ENCODE measurements at regions not wholly inside any gene's neighbourhood (a gene's known extent, or its start where the extent isn't known, plus 50 kb on each side); places are given as distances from the start of the nearest gene placed in this dataset.

GRCh38 chr16:80355335-80355734, 185.5 kb upstream of the DYNLRB2 start:
- no peak for DNase-seq

DNA sequence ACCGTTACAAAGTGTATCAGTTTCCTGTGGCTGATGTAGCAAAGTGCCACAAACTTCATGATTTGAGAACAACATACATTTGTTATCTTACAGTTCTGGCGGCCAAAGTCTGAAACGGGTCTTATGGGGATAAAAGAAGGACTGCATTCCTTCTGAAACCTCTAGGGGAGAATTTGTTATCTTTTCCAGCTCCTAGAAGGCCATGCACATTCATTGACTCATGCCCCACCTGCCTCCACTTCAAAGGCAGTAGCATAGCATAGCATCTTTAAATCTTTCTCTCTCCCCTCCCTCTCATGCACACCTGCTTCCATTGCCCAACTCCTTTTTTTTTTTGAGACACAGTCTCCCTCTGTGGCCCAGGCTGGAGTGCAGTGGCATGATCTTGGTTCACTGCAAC, 190.7 kb upstream of the DYNLRB2 start:
- no peak for DNase-seq

DNA sequence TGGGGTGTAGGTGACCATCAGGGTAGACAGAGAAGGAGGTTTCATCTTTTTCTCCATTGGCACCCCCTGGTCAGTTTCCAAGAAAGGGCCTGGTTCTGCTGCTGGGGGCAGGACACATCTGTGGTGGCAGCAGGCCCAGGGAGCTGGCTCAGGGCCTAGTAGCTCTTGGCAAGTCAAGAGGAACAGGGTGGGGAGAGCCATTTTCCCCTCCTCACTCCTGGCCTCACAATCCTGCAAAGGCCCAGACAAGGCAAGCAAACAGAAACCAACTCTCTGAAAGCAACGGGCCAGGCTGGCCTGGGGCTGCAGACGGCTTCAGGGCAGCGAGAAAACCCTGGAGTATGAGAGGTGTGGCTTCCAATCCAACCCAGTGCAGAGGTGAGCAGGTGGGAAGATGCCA, 192.9 kb upstream of the DYNLRB2 start:
- no peak for DNase-seq

- DNase-seq: no peak
Observed at GRCh38 chr16:80347002-80347401, 193.8 kb upstream of the DYNLRB2 start.

DNA sequence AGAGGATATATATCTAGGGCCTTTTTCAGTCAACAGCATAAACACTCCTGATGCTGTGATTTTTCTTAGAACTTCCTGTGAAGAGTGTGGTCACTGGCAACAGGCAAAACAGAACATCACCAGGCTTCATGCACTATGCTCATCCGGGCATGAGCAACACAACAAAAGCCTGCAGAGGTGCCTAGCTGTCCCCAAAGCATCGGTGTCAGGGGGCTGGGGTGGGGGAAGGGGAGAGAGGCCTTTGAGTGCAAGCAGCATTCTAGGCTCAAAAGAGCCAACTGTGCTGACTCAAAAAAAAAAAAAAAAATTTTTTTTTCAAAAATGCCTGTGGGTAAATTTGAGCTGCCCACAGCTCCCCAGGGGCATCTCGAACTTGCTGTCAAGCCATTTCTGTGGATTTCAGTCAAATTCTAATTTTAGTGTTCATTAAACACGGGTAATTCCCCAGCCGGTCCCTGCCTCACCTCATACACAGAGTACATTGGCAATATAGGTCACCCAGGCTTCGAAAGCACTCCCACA, 194.6 kb upstream of the DYNLRB2 start:
- DNase-seq: no peak

GRCh38 chr16:80345701-80346100, 195.1 kb upstream of the DYNLRB2 start:
- no peak for DNase-seq

DNA sequence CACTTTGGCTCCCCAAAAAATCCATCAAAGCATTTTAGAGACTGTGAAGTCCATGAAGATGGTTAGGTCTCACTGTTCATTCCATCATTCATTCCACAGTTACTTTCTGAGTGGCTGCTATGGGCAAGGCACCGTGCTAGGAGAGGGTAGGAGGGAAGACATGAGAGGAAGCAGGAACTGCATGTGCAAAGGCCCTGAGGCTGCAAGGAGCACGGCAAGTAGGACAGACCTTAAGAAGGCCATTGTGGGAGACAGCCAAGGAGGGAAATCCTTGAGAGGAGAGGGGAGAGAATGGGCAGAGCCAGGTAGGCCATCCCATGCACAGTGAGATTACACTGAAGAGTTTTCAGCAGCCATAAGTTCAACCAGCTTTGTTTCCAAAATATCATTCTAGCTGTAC, 196.2 kb upstream of the DYNLRB2 start:
- DNase-seq: no peak

- no peak for DNase-seq
Observed at GRCh38 chr16:80341263-80341662, 199.5 kb upstream of the DYNLRB2 start.

- DNase-seq: no peak
Observed at GRCh38 chr16:80337786-80338185, 203.0 kb upstream of the DYNLRB2 start.

- DNase-seq: no peak
Observed at GRCh38 chr16:80330803-80331202, 210.0 kb upstream of the DYNLRB2 start.

DNA sequence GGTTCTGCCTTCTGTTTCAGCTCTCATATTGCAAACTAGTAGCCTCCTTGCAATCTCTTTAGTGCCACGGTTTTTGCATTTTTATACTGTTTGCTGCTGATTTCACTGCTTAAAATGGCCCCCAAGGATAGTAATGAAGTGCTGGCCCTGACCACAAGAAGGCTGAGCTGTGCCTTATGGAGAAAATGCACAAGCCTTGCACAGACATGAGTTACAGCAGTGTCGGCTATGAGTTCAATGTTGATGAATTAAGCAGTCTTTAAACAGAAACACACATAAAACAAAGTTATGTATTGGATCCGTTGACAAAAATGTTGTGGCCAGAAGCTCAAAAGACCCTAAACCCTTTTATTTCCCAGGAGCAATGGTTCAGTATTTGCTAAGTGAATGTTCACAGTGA, 210.6 kb upstream of the DYNLRB2 start:
- DNase-seq: no peak

DNA sequence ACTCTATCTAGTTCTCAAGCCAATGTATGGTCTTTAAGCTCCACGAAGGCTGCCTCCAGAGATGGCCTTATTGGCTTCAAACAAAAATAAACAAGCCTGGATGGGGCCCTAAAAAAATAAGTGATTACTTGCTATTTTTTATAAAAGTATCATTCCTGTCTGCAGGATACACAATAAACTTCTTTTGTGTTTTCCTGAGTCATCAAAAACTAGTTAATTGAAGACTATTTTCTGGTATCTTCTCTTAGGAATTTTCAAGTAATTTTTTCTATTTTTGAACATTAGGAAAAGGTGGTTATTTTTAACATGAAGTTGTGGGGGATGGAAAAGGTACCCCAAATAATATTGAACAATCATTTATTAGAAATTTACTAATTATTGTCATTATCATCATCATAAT, 213.1 kb upstream of the DYNLRB2 start:
- no peak for DNase-seq

DNA sequence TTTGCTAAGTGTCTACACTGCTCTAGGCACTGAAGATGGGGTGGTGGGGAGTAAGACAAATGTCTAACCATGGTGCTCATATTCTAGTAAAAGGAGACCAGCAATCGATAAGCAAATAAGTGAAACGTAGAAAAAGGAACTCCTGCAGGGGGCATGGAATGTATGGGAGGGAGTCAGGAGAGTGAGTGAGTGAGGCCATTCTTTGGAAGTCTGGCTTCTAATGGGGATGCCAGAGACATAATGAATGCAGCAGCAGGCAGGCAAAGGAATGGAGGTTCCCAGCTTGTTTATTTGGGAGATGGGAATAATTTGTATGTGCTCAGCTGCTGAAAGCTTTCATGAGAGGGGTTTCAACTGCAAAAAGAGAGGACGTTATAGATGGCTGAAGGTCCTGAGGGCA, 216.4 kb upstream of the DYNLRB2 start:
- DNase-seq: no peak

GRCh38 chr16:80323808-80324195, 217.0 kb upstream of the DYNLRB2 start:
- DNase-seq: no peak

DNA sequence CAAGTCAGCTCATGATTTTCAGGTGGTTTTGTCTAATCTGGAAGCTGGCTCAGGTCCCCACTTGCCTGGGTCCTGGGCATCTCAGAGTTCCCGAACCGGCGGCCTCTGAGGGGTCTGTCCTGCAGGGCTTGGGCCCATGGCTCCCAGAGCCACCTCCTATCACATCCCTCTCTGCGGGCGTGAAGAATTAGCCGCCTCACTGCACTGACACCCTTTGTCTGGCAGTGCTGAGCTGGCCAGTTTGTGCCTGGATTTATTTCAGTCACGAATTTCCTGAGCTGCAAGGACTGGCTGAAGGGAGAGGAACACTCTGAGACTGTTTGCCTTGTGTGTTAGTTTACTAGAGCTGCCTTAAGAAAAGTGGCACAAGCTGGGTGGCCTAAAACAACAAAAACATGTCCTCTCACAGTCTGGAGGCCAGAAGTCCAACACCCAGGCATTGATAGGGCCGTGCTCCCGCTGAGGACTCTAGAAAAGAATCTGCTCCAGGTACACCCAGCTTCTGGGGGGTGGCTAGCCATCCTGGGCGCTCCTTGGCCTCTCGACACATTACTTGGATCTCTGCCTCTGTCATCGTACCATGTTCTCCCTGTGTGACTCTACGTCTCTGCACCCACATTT, 217.5 kb upstream of the DYNLRB2 start:
- DNase-seq: no peak

GRCh38 chr16:80319181-80319580, 221.6 kb upstream of the DYNLRB2 start:
- no peak for DNase-seq

DNA sequence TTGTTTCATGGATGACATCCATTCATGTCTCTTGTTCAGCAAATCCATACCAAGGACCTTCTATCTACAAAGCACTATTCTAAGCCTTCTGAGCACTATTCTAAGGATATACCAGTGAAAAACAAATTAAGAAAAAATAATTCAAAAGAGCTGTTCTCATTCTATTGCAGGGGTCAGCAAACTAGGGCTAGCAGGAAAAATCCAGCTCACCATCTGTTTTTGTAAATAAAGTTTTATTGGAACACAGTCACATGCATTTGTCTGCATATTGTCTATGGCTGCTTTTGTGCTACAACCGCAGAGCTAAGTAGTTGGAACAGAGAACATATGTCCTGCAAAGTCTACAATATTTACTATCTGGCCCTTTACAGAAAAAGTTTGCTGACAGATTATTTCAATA, 222.7 kb upstream of the DYNLRB2 start:
- no peak for DNase-seq

GRCh38 chr16:80317599-80318037, 223.2 kb upstream of the DYNLRB2 start:
- DNase-seq: no peak

GRCh38 chr16:80317116-80317515, 223.7 kb upstream of the DYNLRB2 start:
- no peak for DNase-seq

DNA sequence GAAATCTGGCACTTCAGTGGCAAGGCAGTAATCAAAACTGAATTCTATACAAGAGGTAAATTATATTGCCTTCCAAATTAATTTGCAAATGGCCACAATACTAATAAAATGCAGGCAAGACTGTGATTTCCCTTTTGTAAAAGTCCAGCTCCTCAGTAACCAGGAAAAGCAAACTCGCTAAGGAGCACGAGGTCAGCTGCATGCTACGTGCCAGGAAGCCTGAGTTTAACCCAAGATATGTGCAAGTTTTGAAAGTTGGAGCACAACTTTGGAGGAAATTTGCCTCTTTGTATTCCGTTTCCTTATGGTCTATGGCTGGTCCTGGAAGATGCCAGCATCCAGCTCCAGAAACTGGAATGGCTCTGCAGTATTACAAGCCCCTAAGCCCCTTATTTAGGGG, 226.8 kb upstream of the DYNLRB2 start:
- no peak for DNase-seq

DNA sequence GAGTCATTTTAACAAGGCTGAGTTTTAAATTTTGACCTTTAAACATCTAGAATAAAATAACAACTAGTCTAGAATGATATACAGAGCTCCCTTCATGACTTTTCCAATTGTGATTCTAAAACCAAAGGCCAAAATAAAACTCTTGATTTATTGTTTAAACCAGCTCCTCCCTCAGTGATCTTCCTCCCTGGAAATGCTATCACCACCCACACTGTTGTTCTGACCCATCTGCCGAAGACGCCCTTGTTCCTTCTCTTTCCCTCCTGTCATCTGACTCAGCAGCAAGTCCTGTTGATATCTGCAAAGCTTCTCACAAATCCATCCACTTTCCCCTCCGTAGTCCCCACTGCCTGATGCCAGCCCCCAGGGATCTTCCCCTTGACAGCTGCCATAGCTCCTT, 231.6 kb upstream of the DYNLRB2 start:
- DNase-seq: no peak

DNA sequence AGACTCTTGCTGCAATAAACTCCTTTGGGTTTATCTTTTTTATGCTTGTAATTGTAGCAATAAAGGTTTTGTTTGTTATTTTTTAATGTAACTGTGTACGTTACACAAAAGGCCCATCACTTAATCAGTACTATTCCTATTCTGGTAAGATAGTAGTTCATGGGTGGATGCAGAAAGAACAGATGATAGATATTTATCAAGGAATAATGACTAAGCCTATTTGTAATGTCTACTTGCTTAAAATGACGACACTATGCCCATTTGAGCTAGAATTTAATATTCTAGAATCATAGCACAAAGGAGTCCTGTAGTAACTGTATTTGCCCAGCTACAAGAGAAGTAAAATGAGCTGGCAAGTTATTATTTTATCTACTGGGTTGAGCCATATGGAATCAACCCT, 235.4 kb upstream of the DYNLRB2 start:
- no peak for DNase-seq

- no peak for DNase-seq
Observed at GRCh38 chr16:80303691-80304090, 237.1 kb upstream of the DYNLRB2 start.

- DNase-seq: no peak
Observed at GRCh38 chr16:80300876-80301275, 239.9 kb upstream of the DYNLRB2 start.

DNA sequence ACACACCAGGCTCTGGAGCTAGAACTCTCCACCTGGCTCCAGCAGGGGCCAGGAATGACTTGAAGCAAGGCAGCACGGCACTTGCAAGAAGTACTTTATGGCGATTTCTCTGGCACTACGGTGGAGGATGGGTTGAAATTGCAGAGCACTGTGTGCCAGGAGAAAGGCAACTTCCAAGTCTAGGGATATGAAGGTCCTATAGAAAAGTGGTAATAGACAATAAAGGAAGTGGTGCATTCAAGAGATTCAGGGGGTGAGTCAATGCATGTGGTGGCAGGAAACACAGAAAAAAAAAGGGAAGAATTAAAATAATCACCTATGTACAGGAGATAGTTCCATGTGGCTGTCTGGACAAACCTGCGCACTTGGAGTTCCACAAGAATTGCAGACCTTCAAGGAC, 240.3 kb upstream of the DYNLRB2 start:
- DNase-seq: no peak
